HG02870 (cell line): ENCODE measurements at regions not wholly inside any gene's neighbourhood (a gene's known extent, or its start where the extent isn't known, plus 50 kb on each side); places are given as distances from the start of the nearest gene placed in this dataset.
"Not testable (repeated sequence)": the region's sequence is repeated elsewhere in the genome, so short reads cannot be mapped to it uniquely, and the experiment has no call there.

Experiments
- ATAC-seq: cut with Tn5 transposase; IDR thresholded peaks from one replicate; pipeline ENCODE4 v1.9.1; 2021; ENCODE audit warnings: mild to moderate bottlenecking, moderate library complexity; ENCODE audit not compliant: unreplicated experiment

DNA sequence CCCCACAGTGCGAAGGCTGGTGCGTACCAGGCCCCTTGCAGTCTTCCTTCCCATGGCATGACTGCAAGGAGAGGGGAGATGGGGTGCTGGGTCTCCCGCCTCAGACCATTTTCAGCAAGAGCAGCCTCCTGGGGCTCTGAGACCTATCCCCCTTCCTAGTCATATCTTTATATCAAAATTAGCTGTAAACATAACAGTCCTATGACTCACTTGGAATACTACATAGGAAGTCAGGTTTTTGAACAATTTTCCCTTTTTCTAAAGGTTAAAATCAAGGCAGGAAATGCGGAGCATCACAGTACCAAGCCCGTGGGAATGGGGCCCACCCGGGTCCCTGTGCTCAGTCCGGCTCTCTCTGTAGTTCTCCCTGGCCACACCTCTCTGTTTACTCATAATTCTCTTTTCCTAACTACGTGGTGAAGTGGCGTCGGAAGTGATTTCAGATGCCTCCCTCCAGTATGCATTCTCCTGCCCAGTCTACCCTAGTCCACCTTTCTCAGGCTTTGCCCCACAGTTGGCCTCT is 109.8 kb upstream of the TMEM170B start:
- no peak for ATAC-seq

DNA sequence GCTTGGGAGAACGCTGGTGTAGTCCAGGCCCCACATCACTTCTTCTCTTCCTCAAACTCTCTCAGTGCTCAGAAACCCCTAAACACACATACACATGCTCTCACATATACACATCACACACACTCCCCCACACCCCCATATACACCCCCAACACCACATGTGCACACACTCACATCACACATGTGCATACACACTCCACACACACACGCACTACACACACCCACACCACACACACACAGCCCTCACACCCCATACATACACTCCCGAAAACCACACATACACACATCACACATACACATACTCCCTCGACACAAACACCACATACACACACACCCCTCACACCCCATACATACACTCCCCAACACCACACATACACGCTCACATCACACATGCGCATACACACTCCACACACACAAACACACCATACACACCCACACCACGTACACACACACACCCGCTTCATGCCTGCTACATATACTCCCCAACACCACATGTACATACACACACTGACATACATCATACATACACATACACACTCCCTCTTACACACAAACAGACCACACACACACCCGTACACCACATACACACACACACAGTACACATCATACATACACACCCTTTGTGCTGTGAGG is 110.3 kb upstream of the TMEM170B start:
- no peak for ATAC-seq

DNA sequence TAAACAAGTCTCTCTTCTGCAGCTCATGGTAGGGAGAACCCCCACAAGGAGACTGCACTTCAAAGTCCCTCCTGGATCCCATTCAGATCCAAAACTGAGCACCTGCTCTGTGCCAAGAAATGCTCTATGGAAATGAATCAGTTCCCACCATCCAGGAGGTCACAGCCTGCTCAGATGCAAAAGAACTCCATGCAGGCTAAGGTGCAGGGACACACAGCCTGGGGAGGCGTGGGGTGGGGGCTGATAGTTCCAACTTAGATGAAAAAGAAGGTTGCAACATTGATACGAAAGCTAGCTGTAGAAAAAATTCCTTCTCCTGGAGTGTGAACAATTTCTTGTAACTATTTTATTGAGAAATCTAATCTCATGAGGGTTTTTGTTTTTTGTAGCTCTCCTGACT is 111.0 kb upstream of the TMEM170B start:
- ATAC-seq: no peak

DNA sequence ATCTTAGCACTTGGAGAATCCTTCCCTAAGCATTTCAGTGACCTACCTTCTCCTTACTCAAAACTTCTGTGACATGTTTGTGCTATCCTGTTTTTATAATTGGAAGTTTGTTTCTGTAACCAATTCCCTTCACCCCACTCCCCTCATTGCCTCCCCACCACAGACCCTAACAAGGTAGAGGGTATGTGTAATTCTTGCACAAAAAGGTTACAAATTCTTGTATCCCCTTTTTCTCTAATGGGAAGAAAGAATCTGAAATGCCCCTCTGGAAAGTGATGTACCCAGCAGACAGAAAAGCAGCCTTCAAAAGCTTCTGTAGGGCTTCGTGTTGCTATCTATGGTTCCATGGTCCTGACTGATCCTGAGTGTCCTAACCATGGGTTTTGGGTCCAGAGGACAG is 111.7 kb upstream of the TMEM170B start:
- no peak for ATAC-seq

DNA sequence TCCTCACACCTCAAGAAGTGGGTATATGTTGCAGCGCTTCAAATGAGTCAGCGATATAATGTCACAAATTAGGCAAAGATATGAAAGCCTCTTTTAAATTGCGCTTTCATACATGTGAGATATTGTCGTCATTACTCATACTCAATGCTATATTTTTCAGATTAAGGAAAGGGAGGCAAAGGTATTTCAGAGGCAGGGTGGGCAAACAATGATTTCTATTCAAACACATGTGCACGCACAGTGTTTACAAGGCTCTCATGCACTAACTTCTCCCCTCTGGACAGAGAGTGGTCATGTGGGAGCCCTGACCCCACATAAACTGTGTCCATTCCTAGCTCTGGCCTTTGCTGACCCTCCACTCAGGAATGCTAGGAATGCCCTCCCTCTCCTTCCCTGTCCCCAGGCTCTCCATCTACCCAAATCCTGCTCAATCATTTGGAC is 112.1 kb upstream of the TMEM170B start:
- no peak for ATAC-seq

DNA sequence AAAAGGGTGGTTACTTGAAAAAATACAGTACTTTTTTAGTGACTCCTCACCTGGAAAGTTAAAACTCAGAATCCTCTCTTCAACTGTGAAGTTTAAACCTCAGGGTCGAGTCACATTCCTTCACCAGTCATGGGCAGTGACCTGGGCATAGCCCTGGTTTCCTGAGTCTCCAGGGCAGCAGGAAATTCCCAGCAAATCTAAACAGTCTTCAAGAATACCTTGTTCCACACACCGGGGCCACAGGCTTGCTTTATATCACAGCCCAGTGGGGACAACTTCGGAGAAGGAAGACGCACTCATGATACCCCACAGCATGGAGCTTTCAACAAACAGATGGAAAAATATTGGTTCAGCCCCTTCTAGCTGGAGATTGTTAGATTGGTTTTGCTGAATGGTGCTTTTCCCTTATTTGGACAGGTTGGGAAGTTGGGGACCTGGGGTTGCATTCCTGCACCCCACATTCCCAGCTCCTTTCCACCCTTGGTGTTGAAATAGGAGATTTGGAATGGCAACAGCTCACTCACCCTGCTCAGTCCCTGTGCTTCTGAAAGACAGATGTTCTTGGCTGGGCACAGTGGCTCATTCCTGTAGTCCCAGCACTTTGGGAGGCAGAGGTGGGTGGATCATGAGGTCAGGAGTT is 113.0 kb upstream of the TMEM170B start:
- ATAC-seq: no peak

DNA sequence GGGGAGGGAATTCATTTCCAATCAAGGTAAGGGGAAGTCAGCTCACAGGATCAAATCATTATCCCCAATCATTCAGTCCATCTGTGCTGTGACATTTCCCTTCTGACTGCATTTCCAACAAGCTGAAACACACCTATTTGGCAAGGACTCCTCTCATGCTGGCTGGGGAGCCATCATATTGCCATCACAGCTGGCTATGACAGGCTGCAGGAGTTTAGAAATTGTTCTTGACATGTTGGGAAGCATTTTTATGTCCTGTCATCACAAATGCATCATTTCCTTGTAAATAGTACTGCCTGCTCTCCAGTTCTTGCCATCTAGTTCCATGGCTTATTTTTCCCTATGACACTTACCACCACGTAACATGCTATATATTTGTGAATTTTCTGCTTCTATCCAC is 113.9 kb upstream of the TMEM170B start:
- no peak for ATAC-seq

DNA sequence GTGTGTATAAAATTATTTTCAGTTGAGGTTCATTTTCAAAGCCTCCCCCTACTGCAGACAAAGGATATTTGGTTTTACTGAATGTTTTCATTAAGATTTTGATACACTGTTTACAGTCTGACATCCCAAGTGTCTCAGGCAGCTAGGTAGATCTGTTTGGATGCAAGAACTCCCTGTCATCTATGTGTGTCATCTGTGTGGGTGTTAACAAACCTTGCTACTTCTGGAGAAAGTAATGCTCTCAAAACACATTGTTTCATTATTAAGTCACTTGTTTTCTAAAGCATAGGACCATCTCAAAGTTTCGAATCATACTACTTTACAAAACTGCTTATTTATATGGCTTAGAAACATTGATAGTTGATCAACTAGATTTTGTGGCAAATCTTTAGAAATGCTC is 114.5 kb upstream of the TMEM170B start:
- ATAC-seq: peak; percentile 54

DNA sequence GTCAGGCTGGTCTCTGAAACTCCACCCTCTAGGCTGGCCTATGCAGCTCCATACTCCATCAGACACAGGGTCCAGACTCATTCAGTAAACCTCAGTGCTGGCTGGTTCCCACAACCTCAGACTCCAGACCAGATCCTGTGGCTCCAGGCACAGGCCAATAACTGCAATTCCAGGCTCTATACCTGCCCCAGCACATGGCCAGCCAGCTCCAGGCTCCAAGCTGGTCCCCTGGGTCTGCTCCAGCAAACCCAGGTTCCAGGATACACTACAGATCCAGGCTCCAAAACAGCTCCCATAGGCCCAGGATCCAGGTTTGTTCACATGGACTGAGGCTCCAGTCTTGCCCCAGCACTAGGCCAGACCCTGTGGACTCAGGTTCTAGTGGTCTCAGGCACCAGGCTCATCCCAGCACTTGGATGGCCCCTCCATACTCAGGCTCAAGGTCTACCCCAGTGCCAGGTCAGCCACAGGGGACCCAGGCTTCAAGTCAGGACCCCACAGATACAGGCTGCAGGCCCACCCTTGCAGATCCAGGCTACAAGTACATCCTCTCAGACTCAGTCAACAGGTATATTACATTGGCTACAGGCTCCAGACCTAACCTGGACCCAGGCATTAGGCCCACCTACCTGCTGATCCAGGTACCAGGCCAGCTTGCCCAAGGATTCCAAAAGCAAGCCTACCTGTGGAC is 117.6 kb upstream of the TMEM170B start:
- no peak for ATAC-seq

DNA sequence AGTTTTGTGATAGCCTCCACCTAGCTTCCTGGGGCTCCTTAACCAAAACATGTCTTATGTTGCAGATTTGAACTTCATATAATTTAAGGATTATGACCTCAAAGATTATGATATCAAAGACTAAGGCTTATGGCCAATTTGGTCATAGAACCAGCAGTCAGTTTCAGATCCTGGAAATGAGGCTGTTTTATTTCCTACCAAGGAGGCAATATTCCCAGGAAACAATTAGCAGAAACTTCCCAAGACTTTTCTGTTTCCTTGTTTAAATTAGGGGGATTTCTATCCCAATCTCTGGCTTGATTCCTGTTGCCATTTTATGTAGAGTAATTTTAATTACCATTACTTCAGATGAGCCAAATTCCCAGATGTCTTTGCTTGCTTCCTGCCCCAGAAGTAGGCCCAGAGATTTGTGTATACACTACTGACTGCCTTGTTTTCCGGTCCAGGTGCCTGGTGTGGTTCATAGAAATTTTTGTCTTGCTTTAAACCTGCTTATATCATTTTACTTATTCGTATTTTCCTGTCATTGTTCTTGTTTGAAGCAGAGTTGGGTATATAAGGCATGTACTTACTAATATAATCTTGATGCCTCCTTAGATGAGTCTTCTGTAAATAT is 119.2 kb upstream of the TMEM170B start:
- ATAC-seq: no peak

DNA sequence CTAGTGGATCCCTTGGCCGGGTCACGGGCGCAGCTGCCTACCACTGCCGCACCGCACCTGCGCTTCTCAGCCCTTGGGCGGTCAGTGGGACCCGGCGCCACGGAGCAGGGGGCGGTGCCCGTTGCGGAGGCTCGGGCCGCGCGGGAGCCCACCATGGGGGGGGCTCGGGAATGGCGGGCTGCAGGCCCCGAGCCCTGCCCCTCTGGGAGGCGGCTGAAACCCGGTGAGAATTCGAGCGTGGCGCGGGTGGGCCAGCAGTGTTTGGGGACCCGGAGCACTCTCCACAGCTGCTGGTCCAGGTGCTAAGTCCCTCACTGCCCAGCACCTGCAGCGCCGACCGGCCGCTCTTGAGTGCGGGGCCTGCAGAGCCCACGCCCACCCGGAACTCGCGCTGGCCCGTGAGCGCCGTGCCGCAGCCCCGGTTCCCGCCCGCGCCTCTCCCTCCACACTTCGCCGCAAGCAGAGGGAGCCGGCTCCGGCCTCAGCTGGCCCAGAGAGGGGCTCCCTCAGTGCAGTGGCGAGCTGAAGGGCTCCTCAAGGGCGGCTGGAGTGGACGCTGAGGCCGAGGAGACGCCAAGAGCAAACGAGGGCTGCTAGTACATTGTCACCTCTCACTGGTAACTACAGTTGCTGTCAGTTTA is 120.5 kb upstream of the TMEM170B start:
- no peak for ATAC-seq

DNA sequence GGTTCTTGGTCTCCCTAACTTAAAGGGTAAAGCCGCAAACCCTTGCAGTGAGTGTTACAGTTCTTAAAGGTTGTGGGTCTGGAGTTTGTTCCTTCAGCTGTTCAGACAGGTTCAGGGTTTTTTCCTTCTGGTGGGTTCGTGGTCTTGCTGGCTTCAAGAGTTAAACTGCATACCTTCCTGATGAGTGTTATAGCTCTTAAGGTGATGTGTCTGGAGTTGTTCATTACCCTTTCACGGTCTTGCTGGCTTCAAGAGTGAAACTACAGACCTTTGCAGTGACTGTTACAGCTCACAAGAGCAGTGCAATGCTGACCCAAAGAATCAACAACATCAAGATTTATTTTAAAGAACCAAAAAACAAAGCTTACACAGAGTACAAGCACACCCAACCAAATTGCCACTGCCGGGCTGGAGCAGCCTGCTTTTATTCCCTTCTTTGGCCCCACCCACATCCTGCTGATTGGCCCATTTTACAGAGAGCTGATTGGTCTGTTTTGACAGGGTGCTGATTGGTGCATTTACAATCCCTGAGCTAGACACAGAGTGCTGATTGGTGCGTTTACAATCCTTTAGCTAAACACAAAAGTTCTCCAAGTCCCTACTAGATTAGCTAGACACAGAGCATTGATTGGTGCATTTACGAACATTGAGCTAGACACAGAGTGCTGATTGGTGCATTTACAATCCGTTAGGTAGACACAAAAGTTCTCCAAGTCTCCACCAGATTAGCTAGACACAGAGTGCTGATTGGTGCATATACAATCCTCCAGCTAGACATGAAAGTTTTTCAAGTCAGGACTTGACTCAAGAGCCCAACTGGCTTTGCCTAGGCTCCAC is 121.2 kb upstream of the TMEM170B start:
- not testable (repeated sequence) for ATAC-seq

DNA sequence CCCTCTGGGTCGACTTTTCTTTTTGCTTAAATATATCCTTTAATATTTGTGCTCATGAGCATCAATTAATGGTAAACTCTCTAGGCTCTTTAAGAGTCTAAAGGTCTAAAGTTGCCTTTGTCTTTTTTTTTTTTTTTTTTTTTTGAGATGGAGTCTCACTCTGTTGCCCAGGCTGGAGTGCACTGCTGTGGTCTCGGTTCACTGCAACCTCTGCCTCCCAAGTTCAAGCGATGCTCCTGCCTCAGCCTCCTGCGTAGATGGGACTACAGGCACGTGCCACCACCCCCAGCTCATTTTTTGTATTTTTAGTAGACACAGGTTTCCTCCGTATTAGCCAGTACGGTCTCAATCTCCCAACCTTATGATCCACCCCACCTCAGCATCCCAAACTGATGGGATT is 122.0 kb upstream of the TMEM170B start:
- no peak for ATAC-seq

DNA sequence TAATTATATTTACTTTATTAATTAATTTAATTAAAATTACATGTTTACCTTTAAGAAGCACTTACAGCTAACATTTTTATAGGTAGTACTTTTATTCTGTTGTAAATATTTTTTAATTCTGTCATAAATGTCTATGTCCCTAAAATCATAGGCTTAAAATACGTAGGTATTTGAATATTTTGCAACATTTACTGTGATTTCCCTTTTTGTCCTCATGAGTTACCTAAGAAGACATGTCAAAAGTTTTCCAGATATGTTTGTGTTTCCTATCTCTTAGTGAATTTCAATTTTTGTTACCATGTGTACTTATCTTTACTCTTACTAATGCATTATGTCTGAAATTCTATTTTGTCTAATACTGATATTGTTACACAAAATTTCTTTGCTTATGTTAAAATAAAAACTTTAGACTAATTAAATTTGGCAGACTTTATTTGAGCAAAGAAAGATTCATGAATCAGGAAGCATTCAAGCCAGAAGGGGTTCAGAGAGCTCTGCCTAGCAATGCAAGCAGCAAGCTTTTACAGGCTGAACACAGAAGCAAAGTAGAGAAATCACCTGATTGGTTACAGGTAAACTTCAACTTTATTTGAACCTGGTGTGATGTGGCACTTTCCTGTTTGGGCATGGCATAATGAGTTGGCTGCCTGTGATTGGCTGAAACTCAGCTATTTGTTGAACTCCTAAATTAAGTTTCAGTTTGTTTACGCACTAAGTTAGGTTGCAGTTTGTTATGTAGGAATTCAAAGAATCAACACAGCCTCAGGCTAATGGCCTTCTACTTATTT is 123.2 kb upstream of the TMEM170B start:
- no peak for ATAC-seq

DNA sequence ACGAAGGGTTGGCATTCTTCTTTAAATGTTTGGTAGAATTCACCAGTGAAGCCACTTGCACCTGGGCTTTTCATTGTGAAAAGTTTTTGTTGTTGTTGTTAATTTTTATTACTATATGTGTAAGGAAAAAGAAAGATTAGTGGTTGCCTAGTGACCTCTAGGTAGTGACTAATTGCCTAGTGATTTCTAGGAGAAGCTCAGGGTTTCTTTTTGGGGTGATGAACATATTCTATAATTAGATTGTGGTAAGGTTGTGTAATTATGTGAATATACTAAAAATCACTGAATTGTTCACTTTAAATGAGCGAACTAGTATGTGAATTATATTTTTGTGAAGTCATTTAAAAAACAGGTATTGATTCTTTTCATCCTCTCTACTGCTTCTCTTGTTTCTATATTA is 123.8 kb upstream of the TMEM170B start:
- no peak for ATAC-seq

DNA sequence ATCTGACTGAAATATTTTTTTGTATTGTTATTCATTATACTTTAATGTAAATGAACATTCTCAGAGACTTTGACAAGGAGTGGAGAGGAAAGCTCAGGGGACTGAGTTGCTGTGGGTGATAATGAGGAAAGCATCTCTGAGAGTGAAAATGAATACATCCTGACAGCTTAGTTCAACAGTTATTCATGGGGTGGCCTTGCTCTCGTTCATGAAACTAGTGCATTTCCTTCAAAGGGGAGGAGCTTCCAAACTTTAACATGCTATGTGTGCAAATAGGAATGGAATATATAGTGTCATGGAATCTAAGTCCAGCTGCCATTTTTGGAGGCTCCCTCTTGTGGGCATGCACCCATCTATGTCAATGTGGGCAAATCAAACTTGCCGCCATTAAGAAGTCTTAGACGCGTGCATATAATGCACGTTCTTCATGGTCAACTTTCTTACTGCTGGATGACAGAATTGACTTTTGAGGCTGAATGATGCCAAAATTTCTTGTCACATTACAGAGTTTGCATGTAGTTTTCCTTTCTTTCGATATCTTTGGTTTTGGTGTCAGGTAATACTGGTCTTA is 124.3 kb upstream of the TMEM170B start:
- ATAC-seq: no peak

DNA sequence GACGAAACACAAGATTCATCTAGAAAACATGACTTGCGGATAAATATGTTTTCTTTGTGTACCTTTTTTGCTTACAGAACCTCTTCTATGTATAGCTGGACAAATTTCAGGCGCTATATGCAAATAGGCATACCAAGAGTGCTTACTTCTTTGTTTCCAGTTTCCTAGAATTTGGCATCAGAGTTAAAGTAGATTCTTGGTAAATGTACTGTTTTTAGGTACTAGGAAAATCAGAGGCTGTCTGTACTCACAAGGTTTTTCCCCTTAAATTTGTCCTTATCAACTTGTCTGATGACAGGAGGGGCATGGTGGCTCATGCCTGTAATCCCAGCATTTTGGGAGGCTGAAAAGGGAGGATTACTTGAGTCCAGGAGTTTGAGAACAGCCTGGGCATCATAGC is 124.9 kb upstream of the TMEM170B start:
- ATAC-seq: no peak

DNA sequence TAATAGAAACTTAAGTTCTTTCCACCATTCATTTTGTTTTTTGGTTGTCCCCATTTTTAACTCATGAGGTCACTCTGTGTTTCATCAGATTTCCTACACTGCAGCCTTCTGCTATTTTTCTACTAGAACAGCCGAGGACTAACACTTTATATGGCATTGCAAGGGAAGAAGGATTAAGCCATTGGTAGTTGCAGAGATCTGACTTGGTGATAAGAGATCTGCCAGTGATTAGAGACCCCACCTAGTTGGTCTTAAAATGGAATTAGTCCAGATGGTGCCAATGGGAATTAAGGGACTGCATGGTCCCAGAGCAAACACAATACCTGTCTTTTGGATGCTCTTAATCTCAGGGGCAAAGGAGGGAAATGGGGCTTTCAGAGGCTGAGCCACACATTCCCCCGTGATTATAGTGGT is 125.5 kb upstream of the TMEM170B start:
- no peak for ATAC-seq

DNA sequence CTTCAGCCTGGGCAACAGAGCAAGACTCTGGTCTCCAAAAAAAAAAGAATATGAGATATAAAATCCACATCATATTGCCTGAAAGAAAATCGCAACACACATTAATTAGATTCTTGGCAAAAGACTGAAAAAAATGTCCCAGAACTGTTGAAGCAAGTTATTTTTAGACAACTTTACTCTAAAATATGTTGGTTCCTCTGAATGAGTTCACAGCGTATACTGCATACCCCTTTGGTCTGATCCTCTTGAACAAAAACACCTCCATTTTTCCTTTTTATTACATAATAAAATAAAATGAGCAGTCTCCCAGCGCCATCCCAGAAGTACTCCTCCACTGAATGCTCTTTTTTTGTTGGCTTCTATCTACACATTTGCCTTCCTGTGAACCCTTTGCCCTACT is 126.0 kb upstream of the TMEM170B start:
- no peak for ATAC-seq
